HG03442 (cell line): ENCODE measurements at regions not wholly inside any gene's neighbourhood (a gene's known extent, or its start where the extent isn't known, plus 50 kb on each side); places are given as distances from the start of the nearest gene placed in this dataset.
"Not testable (repeated sequence)": the region's sequence is repeated elsewhere in the genome, so short reads cannot be mapped to it uniquely, and the experiment has no call there.

Source experiments
- ATAC-seq: cut with Tn5 transposase; IDR thresholded peaks from one replicate; pipeline ENCODE4 v1.9.1; 2021; ENCODE audit warnings: mild to moderate bottlenecking, moderate library complexity; ENCODE audit not compliant: unreplicated experiment

GRCh38 chr2:34875091-34875745, 1276.1 kb upstream of the FAM98A start:
- no peak for ATAC-seq

GRCh38 chr2:34853646-34854045, 1254.5 kb upstream of the FAM98A start:
- no peak for ATAC-seq

- no peak for ATAC-seq
Measured at GRCh38 chr2:34851804-34852203, 1252.7 kb upstream of the FAM98A start.

GRCh38 chr2:34849827-34850226, 1250.7 kb upstream of the FAM98A start:
- no peak for ATAC-seq

GRCh38 chr2:34848691-34849090, 1249.6 kb upstream of the FAM98A start:
- no peak for ATAC-seq

- ATAC-seq, result no peak
Measured at GRCh38 chr2:34848132-34848531, 1249.0 kb upstream of the FAM98A start.

- no peak for ATAC-seq
Measured at GRCh38 chr2:34844629-34845028, 1245.5 kb upstream of the FAM98A start.

GRCh38 chr2:34838408-34838807, 1239.3 kb upstream of the FAM98A start:
- no peak for ATAC-seq

GRCh38 chr2:34836361-34836760, 1237.3 kb upstream of the FAM98A start:
- no peak for ATAC-seq

GRCh38 chr2:34831096-34831495, 1232.0 kb upstream of the FAM98A start:
- ATAC-seq, result no peak

GRCh38 chr2:34828481-34828880, 1229.4 kb upstream of the FAM98A start:
- no peak for ATAC-seq

- ATAC-seq, result no peak
Measured at GRCh38 chr2:34827398-34827797, 1228.3 kb upstream of the FAM98A start.

GRCh38 chr2:34825686-34826085, 1226.6 kb upstream of the FAM98A start:
- no peak for ATAC-seq

GRCh38 chr2:34822616-34823015, 1223.5 kb upstream of the FAM98A start:
- ATAC-seq, result no peak

GRCh38 chr2:34815052-34815741, 1216.1 kb upstream of the FAM98A start:
- ATAC-seq, result no peak

GRCh38 chr2:34810456-34810855, 1211.4 kb upstream of the FAM98A start:
- no peak for ATAC-seq

GRCh38 chr2:34808426-34808825, 1209.3 kb upstream of the FAM98A start:
- ATAC-seq, result no peak

GRCh38 chr2:34806891-34807290, 1207.8 kb upstream of the FAM98A start:
- no peak for ATAC-seq

GRCh38 chr2:34806396-34806795, 1207.3 kb upstream of the FAM98A start:
- no peak for ATAC-seq

- ATAC-seq, result no peak
Measured at GRCh38 chr2:34799556-34799955, 1200.5 kb upstream of the FAM98A start.

GRCh38 chr2:34795586-34795985, 1196.5 kb upstream of the FAM98A start:
- not testable (repeated sequence) for ATAC-seq

- no peak for ATAC-seq
Measured at GRCh38 chr2:34789169-34789568, 1190.1 kb upstream of the FAM98A start.

GRCh38 chr2:34787341-34787740, 1188.2 kb upstream of the FAM98A start:
- ATAC-seq, result no peak
